ENCODE measurements at regions not wholly inside any gene's neighbourhood (a gene's known extent, or its start where the extent isn't known, plus 50 kb on each side); places are given as distances from the start of the nearest gene placed in this dataset.

GRCh38 chr4:120355881-120356280, 289.2 kb upstream of the MAD2L1 start:
- Histone ChIP-seq H3K9me3 (ENCODE audit: low read length) (no peaks in the 10 kb centered on the region), H3K36me3 (replicated peaks in 1 of 2; ENCODE audit: control insufficient read depth in 1 of 2, insufficient read depth in 2 of 2, low read length in 2 of 2) (no peaks in the 10 kb centered on the region), H3K4me3 (replicated peaks in 1 of 3; ENCODE audit: insufficient read depth in 1 of 3, low read depth in 2 of 3, low read length in 3 of 3) (no peak overlapping the region), H3K4me2 (ENCODE audit: low read depth, low read length) (no peak overlapping the region), H3K27me3 (ENCODE audit: control insufficient read depth in 1 of 2, insufficient read depth in 2 of 2, low read length in 2 of 2) (no peaks in the 10 kb centered on the region), H3K9ac (ENCODE audit: insufficient read depth, low read depth, low read length) (no peak overlapping the region), H3K79me2 (ENCODE audit: insufficient read depth, low read length) (no peaks in the 10 kb centered on the region), H3K27ac (ENCODE audit: extremely low read length, insufficient read depth, low read length) (no peak overlapping the region), H2AFZ (ENCODE audit: low read length) (no peak overlapping the region), H3K4me1 (ENCODE audit: insufficient read depth, low read length) (no peaks in the 10 kb centered on the region), H4K20me1 (ENCODE audit: insufficient read depth, low read length) (no peaks in the 10 kb centered on the region)
- in situ Hi-C loops (cut with HindIII; ENCODE audit: extremely low pct_ligation_motif_present, low pct_unique_long_range_greater_than_20kb), result no loop called here
- POLR2A ChIA-PET, result no interaction called here
- no TSS peak for BruUV-seq (replicated peaks)
- intact Hi-C loops (cut with micrococcal nuclease; ENCODE audit: unreplicated experiment), result loop anchor here (10.0 kb wide), 1 partner anchor 109 kb away; no protein-coding TSS in a partner anchor
- DNase-seq (ENCODE audit: low spot score) (no peak), FAIRE-seq (no peak), ATAC-seq (no peak)
- CTCF ChIA-PET (ENCODE audit: low intra/inter-chr PET ratio, low total read pairs), result no interaction called here
- TF ChIP-seq ZNF501 (CRISPR knock-in tag; IDR thresholded peaks at IDR 0.05) (no peak), ZIK1 (CRISPR knock-in tag; IDR thresholded peaks at IDR 0.05; ENCODE audit: borderline replicate concordance, low read depth) (no peak), ZNF232 (CRISPR knock-in tag; IDR thresholded peaks at IDR 0.05; ENCODE audit: borderline replicate concordance) (no peak), ZNF142 (CRISPR knock-in tag; IDR thresholded peaks at IDR 0.05) (no peak), ZNF101 (CRISPR knock-in tag; IDR thresholded peaks at IDR 0.05; ENCODE audit: borderline replicate concordance, low read depth) (no peak), MAX (IDR thresholded peaks at IDR 0.05) (no peak), ZFX (CRISPR knock-in tag; IDR thresholded peaks at IDR 0.05; ENCODE audit: low read depth) (no peak)

Data from HepG2 (cell line).